ENCODE measurements at regions not wholly inside any gene's neighbourhood (a gene's known extent, or its start where the extent isn't known, plus 50 kb on each side); places are given as distances from the start of the nearest gene placed in this dataset.
A peak's percentile ranks its signal among the peaks of the same experiment; 100 is the strongest.

DNA sequence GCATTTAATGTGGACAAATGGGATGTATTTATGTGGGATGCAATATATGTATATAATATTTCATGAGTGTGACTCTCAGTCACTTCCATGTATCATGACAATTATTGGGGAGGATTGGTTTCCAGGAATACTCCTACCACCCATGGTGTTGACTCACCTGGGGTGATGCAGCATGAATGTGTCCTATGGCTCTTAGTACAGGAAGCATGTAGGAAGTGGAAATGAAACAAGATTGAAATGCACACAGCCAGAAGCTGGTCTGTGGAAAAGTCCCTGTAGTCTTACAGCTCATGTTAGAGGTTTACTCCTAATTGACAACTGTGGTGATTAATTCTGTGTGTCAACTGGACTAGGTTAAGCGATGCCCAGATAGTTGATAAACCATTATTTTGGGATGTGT is 89.3 kb upstream of the HAAO start:
- ChIA-PET POLR2A (no interaction called here), RAD21 (ENCODE audit: unreplicated experiment) (no interaction called here), SMC1A (ENCODE audit: uncharacterized antibody, unreplicated experiment) (interaction anchor here (0.9 kb wide), 2 partner anchors 39 to 46 kb away, joined by 3 read pairs; no protein-coding TSS in a partner anchor), CTCF (interaction anchor here (1.4 kb wide), 1 partner anchor 348 kb away, joined by 3 read pairs; no protein-coding TSS in a partner anchor)
- intact Hi-C loops (cut with micrococcal nuclease; ENCODE audit: unreplicated experiment) (no loop called here), in situ Hi-C loops (cut with MboI) (no loop called here)
- H3K4me3 ChIP-seq: no peak overlapping the region
- no peak overlapping the region for H3K9ac ChIP-seq (ENCODE audit: control insufficient read depth, insufficient read depth, low read length)
- no peaks in the 10 kb centered on the region for H4K20me1 ChIP-seq (ENCODE audit: control insufficient read depth, insufficient read depth)
- H3K27ac ChIP-seq (ENCODE audit: control insufficient read depth, insufficient read depth): no peak overlapping the region
- TF ChIP-seq MYC (IDR thresholded peaks at IDR 0.05; ENCODE audit: insufficient read depth, insufficient read length, insufficient replicate concordance, low read length, severe bottlenecking): no peak
- TF ChIP-seq NR2C1 (IDR thresholded peaks at IDR 0.05): no peak
- no peak for TF ChIP-seq POLR2AphosphoS2 (IDR thresholded peaks at IDR 0.05; ENCODE audit: low read depth, low read length)
- no peak for TF ChIP-seq ZBTB11 (CRISPR knock-in tag; IDR thresholded peaks at IDR 0.05)
- TF ChIP-seq RUNX3 (IDR thresholded peaks at IDR 0.05; ENCODE audit: low read length): no peak
- ATAC-seq (no peak), FAIRE-seq (peak; percentile 35), DNase-seq (ENCODE audit: low read depth, low spot score) (no peak)
- no peaks in the 10 kb centered on the region for H3K36me3 ChIP-seq (ENCODE audit: control insufficient read depth in 2 of 2, insufficient read depth in 2 of 2, low read length in 1 of 2)
- no peaks in the 10 kb centered on the region for H3K4me1 ChIP-seq (ENCODE audit: control insufficient read depth, insufficient read depth, low read length)
- WGBS (ENCODE audit: insufficient coverage, insufficient replicate concordance, low lambda C conversion rate, missing lambda C conversion rate): 4% methylated on average over 1 of the region's 1 CpG
- no peak overlapping the region for H2AFZ ChIP-seq (ENCODE audit: control insufficient read depth, low read depth, low read length)
- no peaks in the 10 kb centered on the region for H3K79me2 ChIP-seq (ENCODE audit: control insufficient read depth, insufficient read depth, low read length)
- no peak overlapping the region for H3K4me2 ChIP-seq (ENCODE audit: control insufficient read depth, insufficient read depth)
- no peaks in the 10 kb centered on the region for H3K27me3 ChIP-seq (replicated peaks in 1 of 2; ENCODE audit: control insufficient read depth in 2 of 2, insufficient read depth in 2 of 2, low read length in 1 of 2)
- H3K9me3 ChIP-seq (replicated peaks; ENCODE audit: control insufficient read depth, insufficient read depth, low read length): no peaks in the 10 kb centered on the region
- no TSS peak for BruUV-seq (replicated peaks)
